IMR-90 (cell line): ENCODE measurements at regions not wholly inside any gene's neighbourhood (a gene's known extent, or its start where the extent isn't known, plus 50 kb on each side); places are given as distances from the start of the nearest gene placed in this dataset.

ENCODE experiments used
- ATAC-seq: fragments of 200-7000 bp; cut with Tn5 transposase; 2 replicates; pipeline ENCODE4 v1.9.1; 2020; ENCODE audit warnings: low read depth, mild to moderate bottlenecking, moderate library complexity
- BruUV-seq: library from RNA; stranded (reverse); fragments of 400-500 nt; replicated peaks from 2 replicates; lab custom pipeline; 2021; lab: Mats Ljungman, UMichigan
- CTCF ChIA-PET: fragments of 300-600 bp; formaldehyde crosslinking; extraction: SDS; loops from one replicate; lab custom pipeline; 2021; ENCODE audit warnings: antibody characterized with exemption; lab: Yijun Ruan, JAX
- POLR2A ChIA-PET: fragments of 300-600 bp; sonication (Branson Sonifier 250); formaldehyde crosslinking; loops from one replicate; lab custom pipeline; 2022; ENCODE audit warnings: antibody characterized with exemption; ENCODE audit not compliant: unreplicated experiment; lab: Charles Lee
- DNase-seq: peaks from one replicate; pipeline ENCODE4 v3.0.0; 2013
- H2AFZ ChIP-seq: replicated peaks from 2 replicates; pipeline ENCODE3; 2013; ENCODE audit warnings: low read length, mild to moderate bottlenecking; ENCODE audit not compliant: poor library complexity
- H2AK5ac ChIP-seq: 2 replicates; pipeline ENCODE4 v1.6.1; 2013; ENCODE audit warnings: low read depth, low read length, inconsistent platforms
- H2AK9ac ChIP-seq: replicated peaks from 2 replicates; pipeline ENCODE3; 2013; ENCODE audit warnings: mild to moderate bottlenecking, low read depth, low read length, moderate library complexity; ENCODE audit not compliant: poor library complexity
- H2BK120ac ChIP-seq: 2 replicates; pipeline ENCODE4 v1.6.1; 2013; ENCODE audit warnings: low read depth, low read length, inconsistent platforms
- H2BK15ac ChIP-seq: 3 replicates; pipeline ENCODE4 v1.6.1; 2013; ENCODE audit warnings: low read depth, low read length, inconsistent platforms
- H2BK20ac ChIP-seq: 2 replicates; pipeline ENCODE4 v1.6.1; 2013; ENCODE audit warnings: low read depth, mild to moderate bottlenecking, inconsistent platforms, low read length, moderate library complexity
- H2BK5ac ChIP-seq: 2 replicates; pipeline ENCODE4 v1.6.1; 2013; ENCODE audit warnings: mild to moderate bottlenecking, low read depth, low read length, inconsistent platforms; ENCODE audit not compliant: poor library complexity, severe bottlenecking
- H3K14ac ChIP-seq: replicated peaks from 2 replicates; pipeline ENCODE4 v1.6.1; 2013; ENCODE audit warnings: low read depth, low read length, inconsistent platforms
- H3K18ac ChIP-seq: 2 replicates; pipeline ENCODE4 v1.6.1; 2013; ENCODE audit warnings: low read depth, low read length, control low read depth
- H3K23ac ChIP-seq: 2 replicates; pipeline ENCODE4 v1.6.1; 2013; ENCODE audit warnings: low read depth, low read length, inconsistent platforms
- H3K27ac ChIP-seq: 2 replicates; pipeline ENCODE4 v1.5.1; 2013; ENCODE audit warnings: mild to moderate bottlenecking, control low read depth, low read length; ENCODE audit not compliant: insufficient read depth
- H3K27me3 ChIP-seq: 2 replicates; pipeline ENCODE4 v1.6.1; 2013; ENCODE audit warnings: low read length; ENCODE audit not compliant: control insufficient read depth, insufficient read depth
- H3K36me3 ChIP-seq: 2 replicates; pipeline ENCODE4 v1.6.1; 2013; ENCODE audit warnings: low read length, mixed read lengths; ENCODE audit not compliant: control insufficient read depth, insufficient read depth
- H3K4ac ChIP-seq: 2 replicates; pipeline ENCODE4 v1.6.1; 2013; ENCODE audit warnings: low read depth, low read length, inconsistent platforms
- H3K4me1 ChIP-seq: 2 replicates; pipeline ENCODE4 v1.6.1; 2013; ENCODE audit warnings: low read length, mixed read lengths; ENCODE audit not compliant: control insufficient read depth, insufficient read depth
- H3K4me2 ChIP-seq: 2 replicates; pipeline ENCODE4 v1.6.1; 2013; ENCODE audit warnings: low read depth, mild to moderate bottlenecking, control low read depth, low read length, moderate library complexity
- H3K4me3 ChIP-seq: 2 replicates; pipeline ENCODE4 v1.5.1; 2013; ENCODE audit warnings: low read depth, mild to moderate bottlenecking, control low read depth, low read length, moderate library complexity; ENCODE audit not compliant: insufficient read depth
- H3K56ac ChIP-seq: 2 replicates; pipeline ENCODE4 v1.6.1; 2013; ENCODE audit warnings: low read length, inconsistent platforms; ENCODE audit not compliant: insufficient read depth; ENCODE audit errors: extremely low read depth
- H3K79me1 ChIP-seq, 2 experiments: 2 replicates each; pipeline ENCODE4 v1.6.1; 2013; ENCODE audit warnings: low read length in 2 of 2, inconsistent platforms in 1 of 2, low read depth in 1 of 2
- H3K9ac ChIP-seq: 2 replicates; pipeline ENCODE4 v1.6.1; 2013; ENCODE audit warnings: low read depth, low read length, control low read depth
- H3K9me1 ChIP-seq: 2 replicates; pipeline ENCODE4 v1.6.1; 2013; ENCODE audit warnings: low read length, inconsistent platforms; ENCODE audit not compliant: insufficient read depth
- H3K9me3 ChIP-seq: 2 replicates; pipeline ENCODE4 v1.6.1; 2013; ENCODE audit warnings: low read length; ENCODE audit not compliant: control insufficient read depth, insufficient read depth
- H4K20me1 ChIP-seq: 2 replicates; pipeline ENCODE4 v1.6.1; 2013; ENCODE audit warnings: low read length, inconsistent platforms; ENCODE audit not compliant: insufficient read depth
- H4K5ac ChIP-seq: 2 replicates; pipeline ENCODE4 v1.6.1; 2013; ENCODE audit warnings: mild to moderate bottlenecking, low read depth, low read length, control low read depth
- H4K8ac ChIP-seq, 2 experiments: 2 replicates each; pipeline ENCODE4 v1.6.1; 2013; ENCODE audit warnings: low read depth in 2 of 2, low read length in 2 of 2, control low read depth in 1 of 2, inconsistent platforms in 1 of 2
- H4K91ac ChIP-seq: 2 replicates; pipeline ENCODE4 v1.6.1; 2013; ENCODE audit warnings: low read depth, low read length, inconsistent platforms; ENCODE audit not compliant: insufficient read depth
- BHLHE40 ChIP-seq: fragments of 150-350 bp; IDR thresholded peaks from 2 replicates; pipeline ENCODE4 v1.6.1; 2016; ENCODE audit warnings: mild to moderate bottlenecking, low read depth, low read length
- CEBPB ChIP-seq: IDR thresholded peaks from 2 replicates; pipeline ENCODE4 v1.6.1; 2012; ENCODE audit warnings: low read depth, low read length, improper control_type of control experiment
- CHD1 ChIP-seq: IDR thresholded peaks from 2 replicates; pipeline ENCODE4 v1.6.1; 2012; ENCODE audit warnings: low read depth, low read length, improper control_type of control experiment
- CTCF ChIP-seq: conservative IDR thresholded peaks from 2 replicates; pipeline ENCODE4 v1.5.1; 2012; ENCODE audit warnings: mild to moderate bottlenecking, low read depth, low read length, improper control_type of control experiment
- FOS ChIP-seq: fragments of 150-350 bp; IDR thresholded peaks from 2 replicates; pipeline ENCODE4 v1.6.1; 2016; ENCODE audit warnings: low read depth, low read length
- MAFK ChIP-seq: IDR thresholded peaks from 2 replicates; pipeline ENCODE4 v1.6.1; 2012; ENCODE audit warnings: low read depth, low read length, improper control_type of control experiment
- MAZ ChIP-seq: IDR thresholded peaks from 2 replicates; pipeline ENCODE4 v1.6.1; 2012; ENCODE audit warnings: low read depth, mild to moderate bottlenecking, low read length, improper control_type of control experiment, moderate library complexity, borderline replicate concordance
- MXI1 ChIP-seq: IDR thresholded peaks from 2 replicates; pipeline ENCODE4 v1.6.1; 2012; ENCODE audit warnings: low read depth, mild to moderate bottlenecking, low read length, moderate library complexity, borderline replicate concordance
- NFE2L2 ChIP-seq: fragments of 150-350 bp; IDR thresholded peaks from 2 replicates; pipeline ENCODE4 v1.6.1; 2016; ENCODE audit warnings: low read depth, mild to moderate bottlenecking, low read length
- POLR2A ChIP-seq: IDR thresholded peaks from 2 replicates; pipeline ENCODE4 v1.6.1; 2012; ENCODE audit warnings: mild to moderate bottlenecking, low read depth, low read length
- RAD21 ChIP-seq: IDR thresholded peaks from 2 replicates; pipeline ENCODE4 v1.6.1; 2012; ENCODE audit warnings: low read length, improper control_type of control experiment
- RCOR1 ChIP-seq: IDR thresholded peaks from 2 replicates; pipeline ENCODE4 v1.6.1; 2012; ENCODE audit warnings: mild to moderate bottlenecking, low read length, improper control_type of control experiment; ENCODE audit not compliant: insufficient replicate concordance
- RFX5 ChIP-seq: IDR thresholded peaks from 2 replicates; pipeline ENCODE4 v1.8.0; 2012; ENCODE audit warnings: low read depth, mild to moderate bottlenecking, low read length, moderate library complexity
- SMC3 ChIP-seq: fragments of 150-350 bp; IDR thresholded peaks from 2 replicates; pipeline ENCODE4 v1.6.1; 2016; ENCODE audit warnings: low read depth, mild to moderate bottlenecking, antibody characterized with exemption, low read length, moderate library complexity
- USF2 ChIP-seq: fragments of 150-350 bp; IDR thresholded peaks from 2 replicates; pipeline ENCODE4 v1.6.1; 2017; ENCODE audit warnings: mild to moderate bottlenecking, antibody characterized with exemption, low read length, low read depth
- WGBS, 2 experiments: methylation state at CpG; one replicate each; pipeline versions ENCODE4 v1.1.5 to v1.1.7; 2013; ENCODE audit warnings: missing lambda C conversion rate in 2 of 2; ENCODE audit not compliant: insufficient read length in 1 of 2; ENCODE audit errors: extremely low coverage in 2 of 2; 5-methylcytosine and 5-hydroxymethylcytosine counted together
- dilution Hi-C: fragments of 300-500 bp; cut with HindIII; formaldehyde crosslinking; loops from one replicate; pipeline ENCODE4 v1.14.3; 2018; ENCODE audit warnings: low sequenced_read_pairs; ENCODE audit not compliant: unreplicated experiment
- in situ Hi-C: fragments of 300-500 bp; cut with MboI; formaldehyde crosslinking; loops from 3 replicates; pipeline ENCODE4 v1.14.3; 2019; ENCODE audit warnings: low sequenced_read_pairs, inconsistent platforms, mixed read lengths
- intact Hi-C: fragments of 100-400 bp; cut with micrococcal nuclease; formaldehyde crosslinking; loops from 2 replicates; pipeline ENCODE4 v1.10.0; 2022
- TF ChIP-seq, protein P1 (sequence below): fragments of 150-350 bp; IDR thresholded peaks from 2 replicates; pipeline ENCODE4 v1.6.1; 2016; ENCODE audit warnings: low read depth, mild to moderate bottlenecking, low read length, moderate library complexity, borderline replicate concordance

- no peaks in the 10 kb centered on the region for H3K79me1 ChIP-seq
- H3K9me1 ChIP-seq: no peaks in the 10 kb centered on the region
- H3K18ac ChIP-seq: no peak overlapping the region
- no peaks in the 10 kb centered on the region for H3K27me3 ChIP-seq
- no peak overlapping the region for H2BK20ac ChIP-seq
- H3K23ac ChIP-seq: no peak overlapping the region
- no peak overlapping the region for H2AFZ ChIP-seq
- in situ Hi-C loops (no loop called here), intact Hi-C loops (no loop called here), dilution Hi-C loops (no loop called here)
- H3K9ac ChIP-seq: no peak overlapping the region
- no TSS peak for BruUV-seq
- H4K5ac ChIP-seq: no peak overlapping the region
- H4K91ac ChIP-seq: no peak overlapping the region
- no peaks in the 10 kb centered on the region for H3K9me3 ChIP-seq
- no peak overlapping the region for H4K8ac ChIP-seq
- H2BK15ac ChIP-seq: no peak overlapping the region
- H3K4me3 ChIP-seq: no peak overlapping the region
- no peak for TF ChIP-seq POLR2A
- no peak for TF ChIP-seq CHD1
- TF ChIP-seq MXI1: no peak
- TF ChIP-seq CTCF: no peak
- no peak for TF ChIP-seq BHLHE40
- no peak for TF ChIP-seq NFE2L2
- no peak for TF ChIP-seq MAZ
- no peak for TF ChIP-seq USF2
- TF ChIP-seq RAD21: no peak
- no peak for TF ChIP-seq MAFK
- no peak for TF ChIP-seq FOS
- no peak for TF ChIP-seq RFX5
- TF ChIP-seq, protein P1, sequence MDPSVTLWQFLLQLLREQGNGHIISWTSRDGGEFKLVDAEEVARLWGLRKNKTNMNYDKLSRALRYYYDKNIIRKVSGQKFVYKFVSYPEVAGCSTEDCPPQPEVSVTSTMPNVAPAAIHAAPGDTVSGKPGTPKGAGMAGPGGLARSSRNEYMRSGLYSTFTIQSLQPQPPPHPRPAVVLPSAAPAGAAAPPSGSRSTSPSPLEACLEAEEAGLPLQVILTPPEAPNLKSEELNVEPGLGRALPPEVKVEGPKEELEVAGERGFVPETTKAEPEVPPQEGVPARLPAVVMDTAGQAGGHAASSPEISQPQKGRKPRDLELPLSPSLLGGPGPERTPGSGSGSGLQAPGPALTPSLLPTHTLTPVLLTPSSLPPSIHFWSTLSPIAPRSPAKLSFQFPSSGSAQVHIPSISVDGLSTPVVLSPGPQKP: no peak
- TF ChIP-seq RCOR1: no peak
- no peak for TF ChIP-seq CEBPB
- TF ChIP-seq SMC3: no peak
- WGBS, 2 experiments: no CpG with 5 or more reads among the region's 2 CpGs
- H3K4me1 ChIP-seq: no peaks in the 10 kb centered on the region
- H3K27ac ChIP-seq: no peak overlapping the region
- H3K56ac ChIP-seq: no peak overlapping the region
- H4K20me1 ChIP-seq: no peaks in the 10 kb centered on the region
- H2BK120ac ChIP-seq: no peak overlapping the region
- H3K36me3 ChIP-seq: no peaks in the 10 kb centered on the region
- POLR2A ChIA-PET: no interaction called here
- CTCF ChIA-PET: no interaction called here
- no peak overlapping the region for H3K4me2 ChIP-seq
- H2AK5ac ChIP-seq: no peak overlapping the region
- H2AK9ac ChIP-seq: no peak overlapping the region
- no peak overlapping the region for H2BK5ac ChIP-seq
- ATAC-seq (no peak), DNase-seq (no peak)
- no peak overlapping the region for H3K14ac ChIP-seq
- no peak overlapping the region for H3K4ac ChIP-seq
Observed at GRCh38 chr7:86437951-86438450, 205.7 kb upstream of the GRM3 start.
